ENCODE measurements at regions not wholly inside any gene's neighbourhood (a gene's known extent, or its start where the extent isn't known, plus 50 kb on each side); places are given as distances from the start of the nearest gene placed in this dataset.

DNA sequence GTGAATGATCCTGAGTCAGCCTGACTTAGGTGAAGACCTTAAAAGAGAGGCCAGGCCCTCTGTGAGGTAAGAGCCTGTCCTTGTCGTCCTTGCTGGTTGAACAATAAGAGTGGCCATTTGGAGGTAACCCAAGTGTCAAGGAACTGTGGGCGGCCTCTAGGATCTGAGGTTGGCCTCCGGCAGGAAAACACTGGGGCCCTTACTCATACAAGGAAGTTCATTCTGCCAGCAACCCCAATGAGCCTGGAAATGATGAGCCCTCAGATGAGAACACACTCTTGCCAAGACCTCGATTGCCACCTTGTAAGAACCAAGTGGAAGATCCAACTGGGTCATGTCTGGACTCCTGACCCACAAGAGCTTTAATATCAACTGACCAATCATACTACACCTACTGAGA lies 95.5 kb upstream of the LRATD1 start:
- Histone ChIP-seq H3K27me3 (no peaks in the 10 kb centered on the region), H3K36me3 (no peaks in the 10 kb centered on the region), H3K4me3 (no peak overlapping the region), H3K27ac (no peak overlapping the region), H3K4me1 (no peaks in the 10 kb centered on the region), H3K9me3 (no peaks in the 10 kb centered on the region)
- 77 to 81% methylated on average over 4 of the region's 4 CpGs for WGBS, 2 donors
- FAIRE-seq, result no peak
- no peak for DNase-seq
- intact Hi-C loops (cut with DNase I), result no loop called here
- ATAC-seq, result no peak
- TF ChIP-seq, protein P1, sequence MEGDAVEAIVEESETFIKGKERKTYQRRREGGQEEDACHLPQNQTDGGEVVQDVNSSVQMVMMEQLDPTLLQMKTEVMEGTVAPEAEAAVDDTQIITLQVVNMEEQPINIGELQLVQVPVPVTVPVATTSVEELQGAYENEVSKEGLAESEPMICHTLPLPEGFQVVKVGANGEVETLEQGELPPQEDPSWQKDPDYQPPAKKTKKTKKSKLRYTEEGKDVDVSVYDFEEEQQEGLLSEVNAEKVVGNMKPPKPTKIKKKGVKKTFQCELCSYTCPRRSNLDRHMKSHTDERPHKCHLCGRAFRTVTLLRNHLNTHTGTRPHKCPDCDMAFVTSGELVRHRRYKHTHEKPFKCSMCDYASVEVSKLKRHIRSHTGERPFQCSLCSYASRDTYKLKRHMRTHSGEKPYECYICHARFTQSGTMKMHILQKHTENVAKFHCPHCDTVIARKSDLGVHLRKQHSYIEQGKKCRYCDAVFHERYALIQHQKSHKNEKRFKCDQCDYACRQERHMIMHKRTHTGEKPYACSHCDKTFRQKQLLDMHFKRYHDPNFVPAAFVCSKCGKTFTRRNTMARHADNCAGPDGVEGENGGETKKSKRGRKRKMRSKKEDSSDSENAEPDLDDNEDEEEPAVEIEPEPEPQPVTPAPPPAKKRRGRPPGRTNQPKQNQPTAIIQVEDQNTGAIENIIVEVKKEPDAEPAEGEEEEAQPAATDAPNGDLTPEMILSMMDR (IDR thresholded peaks at IDR 0.05), result no peak

DNA sequence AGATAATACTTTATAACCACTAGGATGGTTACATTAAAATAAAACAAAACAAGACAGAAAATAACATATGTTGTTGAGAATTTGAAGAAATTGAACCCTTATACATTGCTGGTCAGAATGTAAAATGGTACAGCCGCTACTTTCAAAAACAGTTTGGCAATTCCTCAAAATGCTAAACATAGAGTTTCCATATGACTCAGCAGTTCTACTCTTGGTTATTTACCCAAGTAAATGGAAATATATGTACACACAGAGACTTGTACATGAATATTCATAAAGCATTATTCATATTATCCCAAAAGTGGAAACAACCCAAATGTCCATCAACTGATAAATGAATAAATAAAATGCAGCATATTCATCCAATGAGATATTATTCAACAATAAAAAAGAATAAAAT lies 92.5 kb upstream of the LRATD1 start:
- DNase-seq, result no peak
- FAIRE-seq, result no peak
- peaks cover 0 to 7% (median 0%) of the 10 kb centered on the region in 3 donors for H3K4me1 ChIP-seq
- H3K27ac ChIP-seq, result no peak overlapping the region
- H3K9me3 ChIP-seq, result no peaks in the 10 kb centered on the region
- ATAC-seq, result no peak
- H3K4me3 ChIP-seq, result no peak overlapping the region
- TF ChIP-seq, protein P1 (IDR thresholded peaks at IDR 0.05), result no peak
- 81 to 94% methylated on average over 1 of the region's 1 CpG for WGBS, 2 donors
- H3K36me3 ChIP-seq, result no peaks in the 10 kb centered on the region
- intact Hi-C loops (cut with DNase I), result no loop called here
- no peaks in the 10 kb centered on the region for H3K27me3 ChIP-seq

DNA sequence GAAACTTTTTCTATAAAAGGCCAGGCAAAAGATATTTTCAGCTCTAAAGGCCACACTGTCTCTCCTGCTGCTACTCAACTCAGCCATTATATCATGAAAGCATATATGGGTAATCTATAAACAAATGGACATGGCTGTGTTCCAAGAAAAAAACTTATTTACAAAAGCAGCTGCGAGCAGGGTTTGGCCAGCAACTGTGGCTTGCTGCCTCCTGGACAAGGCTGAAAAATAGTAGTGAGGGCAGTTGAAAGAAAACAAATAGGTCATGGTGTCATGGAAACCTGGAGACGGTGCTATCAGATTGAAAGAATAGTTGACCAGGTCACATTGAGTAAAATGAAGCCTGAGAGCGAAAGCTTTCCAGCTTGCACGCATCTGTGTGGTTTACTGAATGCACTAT lies 89.2 kb upstream of the LRATD1 start:
- peaks cover 0 to 7% (median 0%) of the 10 kb centered on the region in 3 donors for H3K4me1 ChIP-seq
- ATAC-seq, result peak; percentile 37 to 78 (median 59)
- no peak for FAIRE-seq
- H3K9me3 ChIP-seq, result no peaks in the 10 kb centered on the region
- 17 to 19% methylated on average over 4 of the region's 4 CpGs for WGBS, 2 donors
- intact Hi-C loops (cut with DNase I), result no loop called here
- TF ChIP-seq, protein P1 (IDR thresholded peaks at IDR 0.05), result no peak
- H3K4me3 ChIP-seq, result no peak overlapping the region
- no peaks in the 10 kb centered on the region for H3K36me3 ChIP-seq
- H3K27me3 ChIP-seq, result no peaks in the 10 kb centered on the region
- no peak overlapping the region for H3K27ac ChIP-seq
- peak in 2 of 6 donors; percentile 16 to 24 for DNase-seq

DNA sequence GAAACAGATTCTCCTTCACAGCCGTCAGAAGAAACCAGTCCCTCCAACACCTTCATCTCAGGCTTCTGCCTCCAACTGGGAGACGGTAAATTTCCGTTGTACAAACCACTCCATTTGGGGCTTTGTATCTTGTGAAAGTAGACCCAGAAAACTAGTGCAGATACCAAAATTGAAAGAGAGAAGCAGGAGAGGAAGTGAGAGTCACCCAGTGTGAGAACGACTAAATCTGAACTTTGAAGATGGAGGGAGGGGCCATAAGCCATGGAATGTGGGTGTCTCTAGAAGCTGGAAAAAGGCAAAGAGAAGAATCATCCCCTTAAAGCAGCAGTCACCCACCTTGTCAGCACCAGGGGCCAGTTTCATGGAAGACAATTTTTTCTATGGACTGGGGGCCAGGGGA lies 88.3 kb upstream of the LRATD1 start:
- Histone ChIP-seq H3K27me3 (no peaks in the 10 kb centered on the region), H3K4me3 (no peak overlapping the region), H3K9me3 (no peaks in the 10 kb centered on the region), H3K27ac (no peak overlapping the region), H3K4me1 (peaks cover 0 to 7% (median 0%) of the 10 kb centered on the region in 3 donors), H3K36me3 (no peaks in the 10 kb centered on the region)
- intact Hi-C loops (cut with DNase I), result no loop called here
- ATAC-seq (no peak), DNase-seq (no peak), FAIRE-seq (no peak)
- TF ChIP-seq, protein P1 (IDR thresholded peaks at IDR 0.05), result no peak
- 62 to 64% methylated on average over 4 of the region's 4 CpGs for WGBS, 2 donors

DNA sequence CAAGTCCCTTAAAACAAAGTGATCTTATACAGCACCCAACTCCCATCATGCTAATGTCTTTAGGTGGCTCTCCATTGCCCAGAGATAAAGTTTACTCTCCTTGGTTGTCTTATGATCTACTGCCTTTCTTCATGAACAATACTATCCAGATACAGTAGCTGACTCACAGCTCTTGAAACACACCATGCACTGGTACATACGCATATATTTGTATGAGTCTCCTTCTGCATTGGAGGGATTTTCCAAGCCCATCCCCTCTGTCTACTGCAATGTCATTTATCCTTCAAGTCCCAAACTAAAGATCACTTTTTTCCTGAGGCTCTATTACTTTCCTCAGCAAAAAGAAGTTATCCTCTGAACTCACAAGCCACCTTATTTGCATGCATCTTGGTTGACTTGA lies 84.7 kb upstream of the LRATD1 start:
- intact Hi-C loops (cut with DNase I), result no loop called here
- Histone ChIP-seq H3K27me3 (no peaks in the 10 kb centered on the region), H3K9me3 (no peaks in the 10 kb centered on the region), H3K4me3 (no peak overlapping the region), H3K36me3 (no peaks in the 10 kb centered on the region), H3K27ac (no peak overlapping the region), H3K4me1 (peaks cover 0 to 6% (median 0%) of the 10 kb centered on the region in 3 donors)
- no peak for FAIRE-seq
- TF ChIP-seq, protein P1 (IDR thresholded peaks at IDR 0.05), result no peak
- WGBS, 2 donors, result 95 to 100% methylated on average over 1 of the region's 1 CpG
- DNase-seq, result no peak
- no peak for ATAC-seq

Data from pancreas (tissue), 10 donors.